CD14-positive monocyte (primary cell): ENCODE measurements at regions not wholly inside any gene's neighbourhood (a gene's known extent, or its start where the extent isn't known, plus 50 kb on each side); places are given as distances from the start of the nearest gene placed in this dataset.

ENCODE experiments used
- DNase-seq, 3 donors: peaks; one replicate each; pipeline ENCODE4 v3.0.0-alpha.2; 2011 to 2022
- H2AFZ ChIP-seq: 2 replicates; pipeline ENCODE4 v1.6.0; 2012; ENCODE audit warnings: mild to moderate bottlenecking, low read depth, low read length, inconsistent platforms; ENCODE audit not compliant: insufficient read depth, poor library complexity, severe bottlenecking
- H3K27ac ChIP-seq, 2 donors: 1 replicate in 1 of 2; 2 replicates in 1 of 2; pipeline ENCODE4 v1.5.1; 2012 to 2013; ENCODE audit warnings: low read length in 2 of 2, control low read depth in 1 of 2, inconsistent platforms in 1 of 2, low read depth in 1 of 2, mild to moderate bottlenecking in 1 of 2
- H3K27me3 ChIP-seq, 2 donors: one replicate each; pipeline versions ENCODE4 v1.6.0 to v1.6.1; 2011 to 2013; ENCODE audit warnings: low read length in 2 of 2; ENCODE audit not compliant: control insufficient read depth in 2 of 2, insufficient read depth in 2 of 2
- H3K36me3 ChIP-seq, 2 donors: replicated peaks in 1 of 2; 1 replicate in 1 of 2; 2 replicates in 1 of 2; pipeline versions ENCODE4 v1.5.1 to v1.6.1; 2012 to 2013; ENCODE audit warnings: low read length in 2 of 2, control low read depth in 1 of 2, inconsistent platforms in 1 of 2, mild to moderate bottlenecking in 1 of 2; ENCODE audit not compliant: insufficient read depth in 2 of 2, control insufficient read depth in 1 of 2
- H3K4me1 ChIP-seq, 2 donors: 1 replicate in 1 of 2; 2 replicates in 1 of 2; pipeline versions ENCODE4 v1.5.1 to v1.6.1; 2012 to 2013; ENCODE audit warnings: low read length in 2 of 2, control low read depth in 1 of 2, inconsistent platforms in 1 of 2, mild to moderate bottlenecking in 1 of 2, moderate library complexity in 1 of 2; ENCODE audit not compliant: insufficient read depth in 2 of 2, control insufficient read depth in 1 of 2
- H3K4me2 ChIP-seq: replicated peaks from 2 replicates; pipeline ENCODE3; 2012; ENCODE audit warnings: low read length, moderate library complexity, mild to moderate bottlenecking; ENCODE audit not compliant: poor library complexity, severe bottlenecking; ENCODE audit errors: extremely low read depth
- H3K4me3 ChIP-seq, 3 experiments: fragments of 200-600 bp in 1 of 3; sonication (generic) in 1 of 3; replicated peaks in 1 of 3; 1 replicate in 2 of 3; 2 replicates in 1 of 3; pipeline ENCODE4 v1.5.1; 2011 to 2013; ENCODE audit warnings: low read length in 3 of 3, mild to moderate bottlenecking in 3 of 3, control low read depth in 2 of 3, low read depth in 2 of 3, inconsistent platforms in 1 of 3, moderate library complexity in 1 of 3
- H3K79me2 ChIP-seq: 2 replicates; pipeline ENCODE4 v1.6.0; 2012; ENCODE audit warnings: mild to moderate bottlenecking, control low read depth, inconsistent platforms, low read length, moderate library complexity; ENCODE audit not compliant: insufficient read depth
- H3K9ac ChIP-seq: 2 replicates; pipeline ENCODE4 v1.6.0; 2017; ENCODE audit warnings: low read length, mild to moderate bottlenecking; ENCODE audit not compliant: insufficient read depth, poor library complexity, severe bottlenecking
- H3K9me3 ChIP-seq, 2 donors: replicated peaks in 1 of 2; 1 replicate in 1 of 2; 2 replicates in 1 of 2; pipeline versions ENCODE4 v1.5.1 to v1.6.1; 2012 to 2013; ENCODE audit warnings: low read length in 2 of 2, control low read depth in 1 of 2; ENCODE audit not compliant: control insufficient read depth in 1 of 2, insufficient read depth in 1 of 2
- H4K20me1 ChIP-seq: 2 replicates; pipeline ENCODE4 v1.6.0; 2012; ENCODE audit warnings: mild to moderate bottlenecking, low read length, control low read depth, moderate library complexity; ENCODE audit not compliant: insufficient read depth
- H3K27ac Mint-ChIP-seq, 7 donors: one replicate each; pipeline ENCODE4 v1.8.0; 2020; ENCODE audit warnings: mild to moderate bottlenecking in 7 of 7, mixed read lengths in 7 of 7, moderate library complexity in 6 of 7, inconsistent platforms in 2 of 7
- H3K27me3 Mint-ChIP-seq, 3 donors: one replicate each; pipeline ENCODE4 v1.8.0; 2021 to 2022; ENCODE audit warnings: low read depth in 3 of 3, mild to moderate bottlenecking in 3 of 3, mixed read lengths in 3 of 3, moderate library complexity in 3 of 3, inconsistent platforms in 1 of 3
- H3K36me3 Mint-ChIP-seq, 2 donors: one replicate each; pipeline ENCODE4 v1.8.0; 2020; ENCODE audit warnings: mixed read lengths in 2 of 2, inconsistent platforms in 1 of 2, mild to moderate bottlenecking in 1 of 2
- H3K4me1 Mint-ChIP-seq: one replicate; pipeline ENCODE4 v1.8.0; 2020; ENCODE audit warnings: mild to moderate bottlenecking, mixed read lengths
- H3K4me3 Mint-ChIP-seq, 2 donors: one replicate each; pipeline ENCODE4 v1.8.0; 2020; ENCODE audit warnings: mild to moderate bottlenecking in 2 of 2, mixed read lengths in 2 of 2, moderate library complexity in 1 of 2
- H3K9me3 Mint-ChIP-seq, 7 donors: one replicate each; pipeline ENCODE4 v1.8.0; 2020 to 2022; ENCODE audit warnings: mixed read lengths in 7 of 7, mild to moderate bottlenecking in 6 of 7, moderate library complexity in 6 of 7, inconsistent platforms in 2 of 7
- whole genome bisulfite sequencing: methylation state at CpG from one replicate; pipeline ENCODE4 v1.1.5; 2013; ENCODE audit warnings: missing lambda C conversion rate; ENCODE audit not compliant: insufficient coverage; 5-methylcytosine and 5-hydroxymethylcytosine counted together
- intact Hi-C, 2 donors: fragments of 100-400 bp; cut with micrococcal nuclease; formaldehyde crosslinking; loops; one replicate each; pipeline versions ENCODE4 v1.15.0 to v1.15.1; 2023
- TF ChIP-seq, protein P1 (sequence below): fragments of 200-600 bp; IDR thresholded peaks from one replicate; pipeline ENCODE4 v1.8.0; 2022; ENCODE audit warnings: antibody characterized with exemption, mild to moderate bottlenecking

DNA sequence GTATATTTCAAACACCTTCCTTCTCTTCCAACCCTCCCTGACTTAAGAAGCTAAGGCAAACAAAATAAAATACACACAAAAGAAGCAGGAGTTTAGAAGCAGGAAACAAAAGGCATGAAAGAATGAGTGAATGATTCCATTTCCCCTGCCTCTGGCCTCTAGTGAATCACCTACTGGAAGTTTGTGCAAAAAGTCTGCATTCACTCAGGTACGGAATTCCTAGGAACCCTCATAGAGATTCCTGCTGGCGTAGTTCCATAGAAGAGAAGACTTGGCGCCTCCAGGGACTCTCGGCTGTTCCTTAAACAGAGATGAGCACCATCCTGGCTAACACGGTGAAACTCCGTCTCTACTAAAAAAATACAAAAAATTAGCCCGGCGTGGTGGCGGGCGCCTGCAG, 125.9 kb upstream of the TBL1X start:
- H3K4me1 Mint-ChIP-seq: peaks cover 40% of the 10 kb centered on the region
- H3K36me3 ChIP-seq: no peaks in the 10 kb centered on the region
- no peak overlapping the region for H3K9ac ChIP-seq
- no peak overlapping the region for H3K4me2 ChIP-seq
- H2AFZ ChIP-seq: no peak overlapping the region
- no peaks in the 10 kb centered on the region for H3K36me3 Mint-ChIP-seq
- no peak overlapping the region for H3K27ac ChIP-seq
- H3K4me1 ChIP-seq: peaks cover 41 to 55% of the 10 kb centered on the region in 2 donors
- no peaks in the 10 kb centered on the region for H3K79me2 ChIP-seq
- no peaks in the 10 kb centered on the region for H4K20me1 ChIP-seq
- no peak overlapping the region for H3K27ac Mint-ChIP-seq
- peaks cover 0 to 3% of the 10 kb centered on the region in 2 donors for H3K27me3 ChIP-seq
- peaks cover 0 to 3% (median 0%) of the 10 kb centered on the region in 7 donors for H3K9me3 Mint-ChIP-seq
- H3K27me3 Mint-ChIP-seq: peaks cover 0 to 19% (median 2%) of the 10 kb centered on the region in 3 donors
- no peak overlapping the region for H3K4me3 Mint-ChIP-seq
- H3K4me3 ChIP-seq: no peak overlapping the region
- no peak for DNase-seq
- intact Hi-C loops: no loop called here
- TF ChIP-seq, protein P1, sequence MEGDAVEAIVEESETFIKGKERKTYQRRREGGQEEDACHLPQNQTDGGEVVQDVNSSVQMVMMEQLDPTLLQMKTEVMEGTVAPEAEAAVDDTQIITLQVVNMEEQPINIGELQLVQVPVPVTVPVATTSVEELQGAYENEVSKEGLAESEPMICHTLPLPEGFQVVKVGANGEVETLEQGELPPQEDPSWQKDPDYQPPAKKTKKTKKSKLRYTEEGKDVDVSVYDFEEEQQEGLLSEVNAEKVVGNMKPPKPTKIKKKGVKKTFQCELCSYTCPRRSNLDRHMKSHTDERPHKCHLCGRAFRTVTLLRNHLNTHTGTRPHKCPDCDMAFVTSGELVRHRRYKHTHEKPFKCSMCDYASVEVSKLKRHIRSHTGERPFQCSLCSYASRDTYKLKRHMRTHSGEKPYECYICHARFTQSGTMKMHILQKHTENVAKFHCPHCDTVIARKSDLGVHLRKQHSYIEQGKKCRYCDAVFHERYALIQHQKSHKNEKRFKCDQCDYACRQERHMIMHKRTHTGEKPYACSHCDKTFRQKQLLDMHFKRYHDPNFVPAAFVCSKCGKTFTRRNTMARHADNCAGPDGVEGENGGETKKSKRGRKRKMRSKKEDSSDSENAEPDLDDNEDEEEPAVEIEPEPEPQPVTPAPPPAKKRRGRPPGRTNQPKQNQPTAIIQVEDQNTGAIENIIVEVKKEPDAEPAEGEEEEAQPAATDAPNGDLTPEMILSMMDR: no peak
- WGBS: 92% methylated on average over 2 of the region's 10 CpGs
- no peaks in the 10 kb centered on the region for H3K9me3 ChIP-seq

DNA sequence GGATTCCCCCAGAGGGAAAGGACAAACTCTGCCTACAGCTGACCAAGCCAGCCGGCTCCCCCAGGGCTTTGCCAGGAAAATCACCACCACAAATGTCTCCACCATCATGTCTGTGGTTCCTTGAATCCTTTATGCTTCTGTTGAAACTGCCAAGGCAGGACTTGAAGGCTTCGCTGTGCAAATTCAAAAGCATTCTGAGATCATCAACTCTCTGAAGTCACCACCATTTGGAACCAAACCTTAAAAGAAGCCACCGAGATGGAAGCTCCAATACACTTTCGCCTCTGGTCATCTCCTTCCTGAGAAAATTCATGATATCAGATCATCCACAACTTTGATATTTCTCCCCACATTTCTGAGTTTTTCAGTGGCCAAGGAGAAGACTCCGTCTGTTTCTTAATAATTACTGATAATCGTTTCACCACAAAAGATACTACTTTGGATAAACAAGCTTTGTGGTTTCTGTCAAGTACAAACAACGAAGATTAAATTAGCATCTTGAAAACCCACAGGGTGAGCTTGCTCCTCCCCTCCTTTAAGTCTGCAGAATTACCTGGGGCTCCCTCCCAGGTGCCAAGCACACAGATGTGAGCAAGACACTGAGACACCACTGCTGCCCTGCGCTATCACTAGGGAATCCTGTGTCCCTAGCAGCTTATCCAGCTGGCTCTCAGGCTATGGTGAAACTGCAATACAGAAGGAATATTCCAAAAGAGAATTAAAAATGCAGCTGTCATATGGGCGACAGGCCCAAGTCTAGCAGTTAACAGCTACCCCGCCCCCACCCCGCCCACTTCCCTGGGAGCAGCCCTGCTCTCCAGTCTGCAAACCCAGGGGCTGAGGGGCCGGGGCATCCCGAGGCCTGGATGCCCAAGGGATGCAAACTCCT, 125.0 kb upstream of the TBL1X start:
- Histone ChIP-seq H3K27me3 (no peaks in the 10 kb centered on the region), H3K27ac (peak overlapping the region; percentile 93 to 94), H3K4me2 (peak overlapping the region; percentile 81), H3K4me1 (peaks cover 41 to 55% of the 10 kb centered on the region in 2 donors), H3K36me3 (no peaks in the 10 kb centered on the region), H2AFZ (peak overlapping the region; percentile 64), H3K9me3 (no peaks in the 10 kb centered on the region), H3K9ac (no peak overlapping the region), H4K20me1 (no peaks in the 10 kb centered on the region), H3K4me3 (peak overlapping the region in 1 of 3 experiments; percentile 75), H3K79me2 (no peaks in the 10 kb centered on the region)
- H3K27me3 Mint-ChIP-seq: peaks cover 0 to 13% (median 2%) of the 10 kb centered on the region in 3 donors
- DNase-seq: no peak
- 60% methylated on average over 2 of the region's 13 CpGs for WGBS
- H3K4me1 Mint-ChIP-seq: peaks cover 40% of the 10 kb centered on the region
- intact Hi-C loops: no loop called here
- peak overlapping the region in 3 of 7 donors; percentile 30 to 99 (median 42) for H3K27ac Mint-ChIP-seq
- peaks cover 0 to 3% (median 0%) of the 10 kb centered on the region in 7 donors for H3K9me3 Mint-ChIP-seq
- H3K4me3 Mint-ChIP-seq: no peak overlapping the region
- H3K36me3 Mint-ChIP-seq: no peaks in the 10 kb centered on the region
- TF ChIP-seq, protein P1: no peak
